ENCODE measurements at regions not wholly inside any gene's neighbourhood (a gene's known extent, or its start where the extent isn't known, plus 50 kb on each side); places are given as distances from the start of the nearest gene placed in this dataset.

DNA sequence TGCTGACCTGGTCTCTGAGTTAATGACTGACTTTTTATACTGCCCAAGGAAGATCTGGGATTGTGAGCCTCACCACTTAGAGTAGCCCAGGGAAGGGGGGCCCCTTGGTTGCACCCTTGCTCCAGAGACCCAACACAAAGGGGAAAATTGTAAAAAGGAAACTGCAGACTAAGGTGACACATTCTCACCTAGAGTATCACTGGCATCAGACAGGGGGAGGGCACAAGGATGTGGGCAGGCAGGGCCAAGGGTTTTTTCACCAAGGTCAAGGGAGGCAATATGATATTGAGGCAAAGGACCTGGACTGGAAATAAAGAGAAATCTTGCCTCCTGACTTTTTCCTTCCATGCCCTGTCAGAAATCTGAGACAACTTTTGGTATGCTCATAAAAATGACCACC, 386.2 kb upstream of the FGF16 start:
- TF ChIP-seq XRCC5 (optimal IDR thresholded peaks at IDR 0.05; ENCODE audit: low read length) (no peak), CTCF (CRISPR knock-in tag; IDR thresholded peaks at IDR 0.05) (no peak), HIVEP1 (CRISPR knock-in tag; IDR thresholded peaks at IDR 0.05) (no peak), MXI1 (IDR thresholded peaks at IDR 0.05; ENCODE audit: borderline replicate concordance, low read depth, low read length) (no peak), HHEX (CRISPR knock-in tag; IDR thresholded peaks at IDR 0.05) (no peak), ZNF772 (CRISPR knock-in tag; IDR thresholded peaks at IDR 0.05) (no peak), U2AF2 (IDR thresholded peaks at IDR 0.05; ENCODE audit: low read depth, low read length) (no peak), FOXK1 (CRISPR knock-in tag; IDR thresholded peaks at IDR 0.05; ENCODE audit: borderline replicate concordance, low read depth) (no peak), ZNF446 (CRISPR knock-in tag; IDR thresholded peaks at IDR 0.05) (no peak), REL (CRISPR knock-in tag; conservative IDR thresholded peaks at IDR 0.05) (no peak), ZNF570 (CRISPR knock-in tag; IDR thresholded peaks at IDR 0.05; ENCODE audit: borderline replicate concordance) (no peak), MXD4 (CRISPR knock-in tag; IDR thresholded peaks at IDR 0.05) (no peak), ZFY (CRISPR knock-in tag; IDR thresholded peaks at IDR 0.05) (no peak)
- TF ChIP-seq, protein P1, sequence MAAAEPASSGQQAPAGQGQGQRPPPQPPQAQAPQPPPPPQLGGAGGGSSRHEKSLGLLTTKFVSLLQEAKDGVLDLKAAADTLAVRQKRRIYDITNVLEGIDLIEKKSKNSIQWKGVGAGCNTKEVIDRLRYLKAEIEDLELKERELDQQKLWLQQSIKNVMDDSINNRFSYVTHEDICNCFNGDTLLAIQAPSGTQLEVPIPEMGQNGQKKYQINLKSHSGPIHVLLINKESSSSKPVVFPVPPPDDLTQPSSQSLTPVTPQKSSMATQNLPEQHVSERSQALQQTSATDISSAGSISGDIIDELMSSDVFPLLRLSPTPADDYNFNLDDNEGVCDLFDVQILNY (CRISPR knock-in tag; conservative IDR thresholded peaks at IDR 0.05) = no peak
